Fibroblast of mammary gland (primary cell): ENCODE measurements at regions not wholly inside any gene's neighbourhood (a gene's known extent, or its start where the extent isn't known, plus 50 kb on each side); places are given as distances from the start of the nearest gene placed in this dataset.

ENCODE experiments used
- DNase-seq: peaks from one replicate; pipeline ENCODE4 v3.0.0-alpha.2; 2010; ENCODE audit warnings: low read depth
- H3K4me3 ChIP-seq: 2 replicates; pipeline ENCODE4 v1.5.1; 2011; ENCODE audit warnings: low read depth, mild to moderate bottlenecking, low read length, moderate library complexity; ENCODE audit not compliant: control insufficient read depth
- TF ChIP-seq, protein P1 (sequence below): conservative IDR thresholded peaks from 2 replicates; pipeline ENCODE4 v1.5.1; 2011; ENCODE audit warnings: low read depth, low read length, inconsistent platforms; ENCODE audit not compliant: control insufficient read depth, insufficient read depth

DNA sequence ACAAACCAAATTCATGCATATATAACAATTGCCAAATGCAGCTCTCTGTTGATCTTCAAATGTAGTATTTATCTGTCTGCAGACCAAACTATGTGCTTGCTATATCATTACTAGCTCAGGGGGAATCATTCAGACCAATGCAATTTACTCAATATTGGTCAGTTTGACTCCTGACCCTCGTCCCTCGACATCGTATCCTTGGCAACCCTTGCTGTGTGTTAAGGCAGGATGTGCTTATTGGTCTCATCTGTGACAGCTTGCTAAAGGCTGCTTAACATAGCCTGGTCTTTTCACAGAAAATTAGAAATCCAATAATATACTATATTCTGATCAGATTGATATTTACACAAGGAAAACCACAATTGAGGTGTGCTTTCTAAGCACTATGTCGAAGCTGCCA lies 747.1 kb downstream of the GALR1 start:
- TF ChIP-seq, protein P1, sequence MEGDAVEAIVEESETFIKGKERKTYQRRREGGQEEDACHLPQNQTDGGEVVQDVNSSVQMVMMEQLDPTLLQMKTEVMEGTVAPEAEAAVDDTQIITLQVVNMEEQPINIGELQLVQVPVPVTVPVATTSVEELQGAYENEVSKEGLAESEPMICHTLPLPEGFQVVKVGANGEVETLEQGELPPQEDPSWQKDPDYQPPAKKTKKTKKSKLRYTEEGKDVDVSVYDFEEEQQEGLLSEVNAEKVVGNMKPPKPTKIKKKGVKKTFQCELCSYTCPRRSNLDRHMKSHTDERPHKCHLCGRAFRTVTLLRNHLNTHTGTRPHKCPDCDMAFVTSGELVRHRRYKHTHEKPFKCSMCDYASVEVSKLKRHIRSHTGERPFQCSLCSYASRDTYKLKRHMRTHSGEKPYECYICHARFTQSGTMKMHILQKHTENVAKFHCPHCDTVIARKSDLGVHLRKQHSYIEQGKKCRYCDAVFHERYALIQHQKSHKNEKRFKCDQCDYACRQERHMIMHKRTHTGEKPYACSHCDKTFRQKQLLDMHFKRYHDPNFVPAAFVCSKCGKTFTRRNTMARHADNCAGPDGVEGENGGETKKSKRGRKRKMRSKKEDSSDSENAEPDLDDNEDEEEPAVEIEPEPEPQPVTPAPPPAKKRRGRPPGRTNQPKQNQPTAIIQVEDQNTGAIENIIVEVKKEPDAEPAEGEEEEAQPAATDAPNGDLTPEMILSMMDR, result no peak
- no peak overlapping the region for H3K4me3 ChIP-seq
- DNase-seq, result no peak

DNA sequence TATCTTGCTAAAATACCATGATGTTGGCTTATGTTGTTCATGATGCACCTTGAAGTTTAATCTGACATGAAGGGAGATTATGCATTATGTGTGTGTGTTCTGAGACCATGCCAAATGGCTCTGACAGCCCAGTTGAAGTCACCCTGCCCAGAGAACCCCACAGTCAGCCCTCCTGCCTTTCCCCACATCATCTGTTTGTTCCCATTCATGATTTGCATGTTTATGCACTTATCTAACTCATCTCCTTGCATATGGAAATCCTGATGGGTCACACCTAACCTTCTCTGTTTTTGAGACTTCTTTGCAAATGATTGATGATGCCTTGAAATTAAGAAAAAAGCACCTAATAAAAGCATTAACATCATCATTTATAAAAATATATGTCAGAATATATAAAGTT lies 752.2 kb downstream of the GALR1 start:
- TF ChIP-seq, protein P1, result no peak
- no peak overlapping the region for H3K4me3 ChIP-seq
- no peak for DNase-seq

DNA sequence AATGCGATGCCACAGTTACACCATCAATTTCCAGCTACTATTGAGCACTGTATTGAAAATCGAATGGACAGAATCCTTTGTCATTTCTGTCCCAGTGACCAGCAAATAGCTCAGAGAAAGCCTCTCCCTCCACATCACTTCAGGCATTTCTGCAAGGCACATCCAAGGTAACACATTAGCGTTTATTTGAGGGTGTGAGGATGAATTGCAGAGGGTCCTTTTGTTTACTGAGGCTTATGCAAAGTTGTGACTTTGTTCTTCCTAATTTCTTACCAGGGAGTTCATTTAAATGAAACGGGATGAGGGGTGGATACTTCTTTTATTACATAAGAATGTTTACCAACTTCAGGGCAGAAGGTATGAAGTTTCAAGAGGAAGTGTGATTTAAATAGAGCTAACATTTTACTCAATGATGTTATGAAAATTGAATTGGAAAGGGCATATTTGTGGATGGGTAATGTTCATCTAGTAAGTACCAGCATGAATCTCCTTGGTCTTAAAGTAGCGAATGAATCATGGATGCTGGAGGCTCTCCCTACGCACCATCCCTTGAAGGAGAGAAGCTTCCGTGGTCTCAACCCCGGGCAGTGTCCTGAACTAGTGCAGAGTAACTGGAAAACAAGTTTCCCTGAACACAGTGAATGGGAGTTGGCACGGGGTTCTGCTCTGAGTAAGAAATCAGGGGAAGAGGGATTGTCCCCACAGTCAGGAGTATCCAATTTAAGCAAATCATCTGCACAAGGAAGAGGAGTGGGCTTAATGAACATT lies 756.5 kb downstream of the GALR1 start:
- no peak for DNase-seq
- TF ChIP-seq, protein P1, result no peak
- H3K4me3 ChIP-seq, result no peak overlapping the region

DNA sequence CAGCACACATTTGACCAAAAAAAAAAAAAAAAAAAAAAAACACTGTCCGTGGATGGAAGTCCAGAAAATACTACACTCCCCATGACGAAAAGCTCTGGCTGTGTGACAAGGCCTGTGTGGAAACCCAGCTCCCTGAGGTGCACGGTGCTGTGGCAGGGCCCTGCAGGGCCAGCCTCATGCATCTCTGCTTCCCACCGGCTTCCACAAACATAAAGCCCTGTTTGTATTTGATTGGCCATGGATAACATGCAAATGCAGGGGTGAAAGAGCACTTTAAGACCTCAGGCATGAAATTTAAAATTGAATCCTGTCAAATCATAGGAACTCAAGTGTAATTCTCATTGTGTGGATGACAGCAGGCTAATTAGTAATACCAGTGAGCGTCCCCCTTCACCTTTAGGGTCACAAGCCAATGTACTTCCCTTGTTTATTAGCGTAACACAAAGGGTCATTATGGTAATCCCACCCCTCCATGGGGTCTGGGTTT lies 757.2 kb downstream of the GALR1 start:
- TF ChIP-seq, protein P1, result no peak
- H3K4me3 ChIP-seq, result no peak overlapping the region
- DNase-seq, result no peak

DNA sequence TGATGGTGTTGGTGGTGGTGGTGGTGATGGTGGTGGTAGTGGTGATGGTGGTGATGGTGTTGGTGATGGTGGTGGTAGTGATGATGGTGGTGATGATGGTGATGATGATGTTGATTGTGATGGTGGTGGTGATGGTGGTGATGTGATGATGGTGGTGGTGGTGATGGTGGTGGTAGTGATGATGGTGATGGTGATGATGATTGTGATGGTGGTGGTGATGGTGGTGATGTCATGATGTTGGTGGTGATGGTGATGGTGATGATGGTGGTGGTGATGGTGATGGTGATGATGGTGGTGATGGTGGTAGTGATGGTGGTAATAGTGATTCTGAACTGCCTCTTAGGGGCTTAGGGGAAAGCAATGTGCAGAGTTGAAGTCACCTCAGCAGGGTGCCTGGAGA lies 760.7 kb downstream of the GALR1 start:
- H3K4me3 ChIP-seq, result no peak overlapping the region
- TF ChIP-seq, protein P1, result no peak
- no peak for DNase-seq

DNA sequence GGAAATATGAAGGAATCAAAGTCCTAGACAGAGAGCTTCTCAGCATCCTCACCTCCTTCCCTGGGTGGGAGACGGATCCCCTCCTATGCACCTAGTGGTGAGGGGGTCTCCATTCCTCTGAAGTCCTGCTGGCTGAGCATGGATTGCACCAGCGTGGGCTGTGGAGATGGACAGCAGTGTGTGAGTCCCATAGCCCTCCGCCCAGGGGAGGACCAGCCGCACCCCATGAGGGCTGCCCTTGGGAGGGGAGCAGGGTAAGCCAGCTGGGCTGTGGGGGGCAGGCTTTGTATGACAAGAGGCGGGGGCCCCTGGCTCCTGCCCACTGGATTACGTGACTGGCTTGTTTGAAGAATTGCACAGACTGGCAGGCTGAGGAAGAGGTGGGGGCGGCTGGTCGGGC lies 768.2 kb downstream of the GALR1 start:
- TF ChIP-seq, protein P1, result no peak
- no peak for DNase-seq
- H3K4me3 ChIP-seq, result no peak overlapping the region
